ENCODE measurements at regions not wholly inside any gene's neighbourhood (a gene's known extent, or its start where the extent isn't known, plus 50 kb on each side); places are given as distances from the start of the nearest gene placed in this dataset.
"Not testable (repeated sequence)": the region's sequence is repeated elsewhere in the genome, so short reads cannot be mapped to it uniquely, and the experiment has no call there.

DNA sequence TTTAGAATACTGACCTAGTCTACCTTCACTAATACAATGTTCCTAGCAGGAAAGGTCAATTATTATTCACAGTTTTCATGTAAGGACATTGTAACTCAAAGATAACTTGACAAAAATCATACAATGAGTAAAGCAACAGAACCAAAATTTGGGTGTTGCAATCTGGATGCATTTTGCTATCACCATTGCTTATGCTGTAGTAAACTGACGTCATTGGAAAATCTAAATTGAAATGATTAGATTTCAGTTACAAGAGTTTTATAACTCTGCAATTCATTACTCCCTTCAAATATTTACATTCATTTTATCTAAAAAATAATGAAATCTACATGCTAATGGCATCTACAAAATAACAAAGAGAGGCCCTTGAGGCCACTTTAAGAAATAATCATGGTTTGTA, 147.0 kb downstream of the TENT5A start:
- intact Hi-C loops (cut with micrococcal nuclease; ENCODE audit: unreplicated experiment): no loop called here
- in situ Hi-C loops (cut with HindIII; ENCODE audit: low pct_unique_long_range_greater_than_20kb, low sequenced_read_pairs): no loop called here
- no peak for TF ChIP-seq TCF7L2 (IDR thresholded peaks at IDR 0.05; ENCODE audit: low read depth, low read length)
- no peak for TF ChIP-seq POLR2AphosphoS5 (IDR thresholded peaks at IDR 0.05; ENCODE audit: low read depth, low read length)
- TF ChIP-seq, protein P1, sequence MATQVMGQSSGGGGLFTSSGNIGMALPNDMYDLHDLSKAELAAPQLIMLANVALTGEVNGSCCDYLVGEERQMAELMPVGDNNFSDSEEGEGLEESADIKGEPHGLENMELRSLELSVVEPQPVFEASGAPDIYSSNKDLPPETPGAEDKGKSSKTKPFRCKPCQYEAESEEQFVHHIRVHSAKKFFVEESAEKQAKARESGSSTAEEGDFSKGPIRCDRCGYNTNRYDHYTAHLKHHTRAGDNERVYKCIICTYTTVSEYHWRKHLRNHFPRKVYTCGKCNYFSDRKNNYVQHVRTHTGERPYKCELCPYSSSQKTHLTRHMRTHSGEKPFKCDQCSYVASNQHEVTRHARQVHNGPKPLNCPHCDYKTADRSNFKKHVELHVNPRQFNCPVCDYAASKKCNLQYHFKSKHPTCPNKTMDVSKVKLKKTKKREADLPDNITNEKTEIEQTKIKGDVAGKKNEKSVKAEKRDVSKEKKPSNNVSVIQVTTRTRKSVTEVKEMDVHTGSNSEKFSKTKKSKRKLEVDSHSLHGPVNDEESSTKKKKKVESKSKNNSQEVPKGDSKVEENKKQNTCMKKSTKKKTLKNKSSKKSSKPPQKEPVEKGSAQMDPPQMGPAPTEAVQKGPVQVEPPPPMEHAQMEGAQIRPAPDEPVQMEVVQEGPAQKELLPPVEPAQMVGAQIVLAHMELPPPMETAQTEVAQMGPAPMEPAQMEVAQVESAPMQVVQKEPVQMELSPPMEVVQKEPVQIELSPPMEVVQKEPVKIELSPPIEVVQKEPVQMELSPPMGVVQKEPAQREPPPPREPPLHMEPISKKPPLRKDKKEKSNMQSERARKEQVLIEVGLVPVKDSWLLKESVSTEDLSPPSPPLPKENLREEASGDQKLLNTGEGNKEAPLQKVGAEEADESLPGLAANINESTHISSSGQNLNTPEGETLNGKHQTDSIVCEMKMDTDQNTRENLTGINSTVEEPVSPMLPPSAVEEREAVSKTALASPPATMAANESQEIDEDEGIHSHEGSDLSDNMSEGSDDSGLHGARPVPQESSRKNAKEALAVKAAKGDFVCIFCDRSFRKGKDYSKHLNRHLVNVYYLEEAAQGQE (IDR thresholded peaks at IDR 0.05; ENCODE audit: insufficient read depth in 1 of 2, low read depth in 2 of 2, low read length in 1 of 2): no peak
- TF ChIP-seq, protein P2, sequence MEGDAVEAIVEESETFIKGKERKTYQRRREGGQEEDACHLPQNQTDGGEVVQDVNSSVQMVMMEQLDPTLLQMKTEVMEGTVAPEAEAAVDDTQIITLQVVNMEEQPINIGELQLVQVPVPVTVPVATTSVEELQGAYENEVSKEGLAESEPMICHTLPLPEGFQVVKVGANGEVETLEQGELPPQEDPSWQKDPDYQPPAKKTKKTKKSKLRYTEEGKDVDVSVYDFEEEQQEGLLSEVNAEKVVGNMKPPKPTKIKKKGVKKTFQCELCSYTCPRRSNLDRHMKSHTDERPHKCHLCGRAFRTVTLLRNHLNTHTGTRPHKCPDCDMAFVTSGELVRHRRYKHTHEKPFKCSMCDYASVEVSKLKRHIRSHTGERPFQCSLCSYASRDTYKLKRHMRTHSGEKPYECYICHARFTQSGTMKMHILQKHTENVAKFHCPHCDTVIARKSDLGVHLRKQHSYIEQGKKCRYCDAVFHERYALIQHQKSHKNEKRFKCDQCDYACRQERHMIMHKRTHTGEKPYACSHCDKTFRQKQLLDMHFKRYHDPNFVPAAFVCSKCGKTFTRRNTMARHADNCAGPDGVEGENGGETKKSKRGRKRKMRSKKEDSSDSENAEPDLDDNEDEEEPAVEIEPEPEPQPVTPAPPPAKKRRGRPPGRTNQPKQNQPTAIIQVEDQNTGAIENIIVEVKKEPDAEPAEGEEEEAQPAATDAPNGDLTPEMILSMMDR (IDR thresholded peaks at IDR 0.05): no peak
- no peak for TF ChIP-seq SIN3A (IDR thresholded peaks at IDR 0.05; ENCODE audit: borderline replicate concordance, insufficient read depth, low read depth, low read length)
- no TSS peak for BruUV-seq (replicated peaks)
- Histone ChIP-seq H3K4me3 (ENCODE audit: low read depth in 2 of 2, low read length in 2 of 2) (no peak overlapping the region), H3K27me3 (ENCODE audit: control insufficient read depth, insufficient read depth, low read length) (no peaks in the 10 kb centered on the region), H3K36me3 (ENCODE audit: control insufficient read depth, insufficient read depth, low read length) (no peaks in the 10 kb centered on the region), H3K9me3 (ENCODE audit: control insufficient read depth, insufficient read depth, low read depth, low read length) (no peaks in the 10 kb centered on the region), H3K27ac (ENCODE audit: low read length) (no peak overlapping the region), H3K4me1 (ENCODE audit: control insufficient read depth, insufficient read depth, low read length) (no peaks in the 10 kb centered on the region)
- no peak for DNase-seq (ENCODE audit: low read depth, low spot score)
- ATAC-seq: no peak
- POLR2A ChIA-PET: no interaction called here
- CTCF ChIA-PET: no interaction called here

DNA sequence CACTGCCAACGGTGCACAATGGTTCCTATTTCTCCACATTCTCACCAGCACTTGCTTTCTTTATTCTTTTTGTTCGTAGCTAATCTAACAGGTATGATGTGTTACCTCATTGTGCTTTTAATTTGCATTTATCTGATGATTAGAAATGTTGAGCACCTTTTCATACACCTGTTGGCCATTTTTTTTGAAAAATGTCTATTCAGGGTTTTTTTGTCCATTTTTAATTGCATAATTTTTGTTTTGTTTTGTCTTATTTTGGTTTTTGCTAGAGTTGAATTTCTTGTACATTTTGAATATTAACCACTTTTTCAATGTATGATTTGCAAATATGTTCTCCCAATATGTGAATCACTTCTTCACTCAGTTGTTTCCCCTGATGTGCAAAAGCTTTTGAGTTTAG, 150.6 kb downstream of the TENT5A start:
- no peak overlapping the region for H3K27ac ChIP-seq (ENCODE audit: low read length)
- no peaks in the 10 kb centered on the region for H3K27me3 ChIP-seq (ENCODE audit: control insufficient read depth, insufficient read depth, low read length)
- DNase-seq (ENCODE audit: low read depth, low spot score) (no peak), ATAC-seq (no peak)
- TF ChIP-seq TCF7L2 (IDR thresholded peaks at IDR 0.05; ENCODE audit: low read depth, low read length) (no peak), POLR2AphosphoS5 (IDR thresholded peaks at IDR 0.05; ENCODE audit: low read depth, low read length) (no peak), SIN3A (IDR thresholded peaks at IDR 0.05; ENCODE audit: borderline replicate concordance, insufficient read depth, low read depth, low read length) (no peak)
- TF ChIP-seq, protein P1 (IDR thresholded peaks at IDR 0.05; ENCODE audit: insufficient read depth in 1 of 2, low read depth in 2 of 2, low read length in 1 of 2): no peak
- TF ChIP-seq, protein P2 (IDR thresholded peaks at IDR 0.05): no peak
- in situ Hi-C loops (cut with HindIII; ENCODE audit: low pct_unique_long_range_greater_than_20kb, low sequenced_read_pairs): no loop called here
- H3K4me1 ChIP-seq (ENCODE audit: control insufficient read depth, insufficient read depth, low read length): no peaks in the 10 kb centered on the region
- BruUV-seq (replicated peaks): no TSS peak
- H3K36me3 ChIP-seq (ENCODE audit: control insufficient read depth, insufficient read depth, low read length): no peaks in the 10 kb centered on the region
- H3K4me3 ChIP-seq (ENCODE audit: low read depth in 2 of 2, low read length in 2 of 2): no peak overlapping the region
- no peaks in the 10 kb centered on the region for H3K9me3 ChIP-seq (ENCODE audit: control insufficient read depth, insufficient read depth, low read depth, low read length)
- POLR2A ChIA-PET: no interaction called here
- intact Hi-C loops (cut with micrococcal nuclease; ENCODE audit: unreplicated experiment): no loop called here
- CTCF ChIA-PET: no interaction called here

DNA sequence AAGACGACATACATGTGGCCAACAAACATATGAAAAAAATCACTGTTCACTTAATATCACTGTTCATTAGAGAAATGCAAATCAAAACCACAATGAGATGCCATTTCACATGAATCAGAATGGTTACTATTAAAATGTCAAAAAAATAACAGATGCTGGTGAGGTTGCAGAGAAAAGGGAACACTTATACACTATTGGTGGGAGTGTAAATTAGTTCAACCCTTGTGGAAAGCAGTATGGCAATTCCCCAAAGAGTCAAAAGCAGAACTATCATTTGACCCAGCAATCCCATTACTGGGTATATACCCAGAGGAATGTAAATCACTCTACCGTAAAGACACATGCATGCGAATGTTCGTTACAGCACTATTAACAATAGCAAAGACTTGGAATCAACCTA, 152.0 kb downstream of the TENT5A start:
- CTCF ChIA-PET; POLR2A ChIA-PET; H3K27ac ChIP-seq (ENCODE audit: low read length); in situ Hi-C loops (cut with HindIII; ENCODE audit: low pct_unique_long_range_greater_than_20kb, low sequenced_read_pairs); H3K36me3 ChIP-seq (ENCODE audit: control insufficient read depth, insufficient read depth, low read length); H3K4me1 ChIP-seq (ENCODE audit: control insufficient read depth, insufficient read depth, low read length); DNase-seq (ENCODE audit: low read depth, low spot score); H3K9me3 ChIP-seq (ENCODE audit: control insufficient read depth, insufficient read depth, low read depth, low read length); intact Hi-C loops (cut with micrococcal nuclease; ENCODE audit: unreplicated experiment); H3K4me3 ChIP-seq (ENCODE audit: low read depth in 2 of 2, low read length in 2 of 2); H3K27me3 ChIP-seq (ENCODE audit: control insufficient read depth, insufficient read depth, low read length); BruUV-seq (replicated peaks); ATAC-seq: not testable (repeated sequence)
